ENCODE measurements at regions not wholly inside any gene's neighbourhood (a gene's known extent, or its start where the extent isn't known, plus 50 kb on each side); places are given as distances from the start of the nearest gene placed in this dataset.
"Not testable (repeated sequence)": the region's sequence is repeated elsewhere in the genome, so short reads cannot be mapped to it uniquely, and the experiment has no call there.

DNA sequence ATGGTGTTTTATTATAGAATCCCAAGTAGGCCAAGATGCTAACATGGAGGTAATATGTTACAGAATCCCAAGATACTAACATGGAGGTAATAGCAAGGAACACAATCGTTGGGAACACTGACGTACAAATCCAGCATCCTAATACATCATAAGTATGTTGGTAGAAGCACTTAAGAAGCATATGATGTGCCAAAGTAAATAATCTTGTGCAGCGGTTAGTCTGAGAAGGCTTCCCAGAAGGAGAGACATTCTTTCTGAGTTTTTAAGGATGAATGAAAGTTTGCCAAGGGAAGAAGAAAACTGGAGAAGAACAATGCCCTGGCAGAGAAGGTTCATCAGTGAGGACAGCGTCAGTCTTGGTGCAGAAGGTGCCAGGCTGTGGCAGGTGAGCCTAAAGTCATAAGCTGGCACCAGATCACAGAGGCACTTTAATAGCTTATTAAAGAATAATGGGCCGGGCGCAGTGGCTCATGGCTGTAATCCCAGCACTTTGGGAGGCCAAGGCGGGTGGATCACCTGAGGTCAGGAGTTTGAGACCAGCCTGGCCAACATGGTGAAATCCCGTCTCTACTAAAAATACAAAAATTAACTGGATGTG is 294.5 kb upstream of the PIK3R1 start:
- Histone ChIP-seq H3F3A (ENCODE audit: insufficient read depth) (no peaks in the 10 kb centered on the region), H3K4me2 (ENCODE audit: low read depth, low read length, poor library complexity, severe bottlenecking) (no peak overlapping the region), H3K9me3 (ENCODE audit: insufficient read depth, low read length) (no peaks in the 10 kb centered on the region), H3K4me3 (ENCODE audit: insufficient read depth, low read length, poor library complexity, severe bottlenecking) (no peak overlapping the region), H3K9me2 (replicated peaks; ENCODE audit: insufficient read depth, low read length) (no peaks in the 10 kb centered on the region), H4K20me1 (ENCODE audit: low read depth, low read length) (no peaks in the 10 kb centered on the region), H3K36me3 (ENCODE audit: low read length) (no peaks in the 10 kb centered on the region), H3K27ac (ENCODE audit: low read depth, low read length) (no peak overlapping the region), H2AFZ (ENCODE audit: low read depth, low read length, severe bottlenecking) (no peak overlapping the region), H3K27me3 (ENCODE audit: low read length) (no peaks in the 10 kb centered on the region), H3K79me2 (ENCODE audit: insufficient read depth, low read length) (no peaks in the 10 kb centered on the region), H3K9ac (ENCODE audit: low read length) (no peak overlapping the region)
- no peak for TF ChIP-seq EZH2phosphoT487 (conservative IDR thresholded peaks at IDR 0.05; ENCODE audit: low read length)
- TF ChIP-seq, protein P1, sequence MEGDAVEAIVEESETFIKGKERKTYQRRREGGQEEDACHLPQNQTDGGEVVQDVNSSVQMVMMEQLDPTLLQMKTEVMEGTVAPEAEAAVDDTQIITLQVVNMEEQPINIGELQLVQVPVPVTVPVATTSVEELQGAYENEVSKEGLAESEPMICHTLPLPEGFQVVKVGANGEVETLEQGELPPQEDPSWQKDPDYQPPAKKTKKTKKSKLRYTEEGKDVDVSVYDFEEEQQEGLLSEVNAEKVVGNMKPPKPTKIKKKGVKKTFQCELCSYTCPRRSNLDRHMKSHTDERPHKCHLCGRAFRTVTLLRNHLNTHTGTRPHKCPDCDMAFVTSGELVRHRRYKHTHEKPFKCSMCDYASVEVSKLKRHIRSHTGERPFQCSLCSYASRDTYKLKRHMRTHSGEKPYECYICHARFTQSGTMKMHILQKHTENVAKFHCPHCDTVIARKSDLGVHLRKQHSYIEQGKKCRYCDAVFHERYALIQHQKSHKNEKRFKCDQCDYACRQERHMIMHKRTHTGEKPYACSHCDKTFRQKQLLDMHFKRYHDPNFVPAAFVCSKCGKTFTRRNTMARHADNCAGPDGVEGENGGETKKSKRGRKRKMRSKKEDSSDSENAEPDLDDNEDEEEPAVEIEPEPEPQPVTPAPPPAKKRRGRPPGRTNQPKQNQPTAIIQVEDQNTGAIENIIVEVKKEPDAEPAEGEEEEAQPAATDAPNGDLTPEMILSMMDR (IDR thresholded peaks at IDR 0.05; ENCODE audit: insufficient read depth, low read length, poor library complexity, severe bottlenecking): no peak

DNA sequence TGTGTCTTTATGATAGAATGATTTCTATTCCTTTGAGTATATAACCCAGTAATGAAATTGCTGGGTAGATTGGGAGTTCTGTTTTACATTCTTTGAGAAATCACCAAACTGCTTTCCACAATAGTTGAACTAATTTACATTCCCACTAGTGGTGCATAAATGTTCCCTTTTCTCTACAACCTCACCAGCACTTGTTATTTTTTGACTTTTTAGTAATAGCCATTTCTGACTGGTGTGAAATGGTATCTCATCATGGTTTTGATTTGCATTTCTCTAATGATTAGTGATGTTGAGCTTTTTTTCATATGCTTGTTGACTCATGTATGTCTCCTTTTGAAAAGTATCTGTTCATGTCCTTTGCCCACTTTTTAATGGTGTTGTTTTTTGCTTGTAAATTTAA is 296.0 kb upstream of the PIK3R1 start:
- H3K9me3 ChIP-seq (ENCODE audit: insufficient read depth, low read length); H3K36me3 ChIP-seq (ENCODE audit: low read length): not testable (repeated sequence)

DNA sequence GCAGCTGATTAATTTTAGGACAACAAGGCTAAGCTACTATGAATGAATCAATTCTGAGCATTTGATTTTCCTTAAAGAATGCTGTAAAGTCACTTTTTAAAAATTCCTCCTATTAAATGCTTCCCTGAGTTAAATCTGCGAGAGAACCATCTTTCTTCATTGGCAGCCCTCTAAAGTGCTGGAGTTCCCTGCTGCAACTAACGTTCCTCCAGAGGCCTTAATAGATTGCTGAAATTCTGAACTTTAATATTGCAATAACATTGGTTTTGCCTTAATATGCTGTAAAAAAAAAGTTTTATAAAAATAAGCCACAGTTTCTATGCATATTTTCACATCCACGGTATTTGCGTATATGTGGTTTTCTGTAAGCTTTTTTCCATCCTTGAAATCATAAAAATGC is 298.0 kb upstream of the PIK3R1 start:
- Histone ChIP-seq H3K27ac (ENCODE audit: low read depth, low read length) (no peak overlapping the region), H3K27me3 (ENCODE audit: low read length) (no peaks in the 10 kb centered on the region)

More for the DNA sequence above, 296.0 kb upstream of the PIK3R1 start:
- H3K9ac ChIP-seq (ENCODE audit: low read length); H3K4me2 ChIP-seq (ENCODE audit: low read depth, low read length, poor library complexity, severe bottlenecking); H2AFZ ChIP-seq (ENCODE audit: low read depth, low read length, severe bottlenecking); H3K4me3 ChIP-seq (ENCODE audit: insufficient read depth, low read length, poor library complexity, severe bottlenecking); H4K20me1 ChIP-seq (ENCODE audit: low read depth, low read length); H3K79me2 ChIP-seq (ENCODE audit: insufficient read depth, low read length); H3K9me2 ChIP-seq (replicated peaks; ENCODE audit: insufficient read depth, low read length); H3K27ac ChIP-seq (ENCODE audit: low read depth, low read length); H3K27me3 ChIP-seq (ENCODE audit: low read length); H3F3A ChIP-seq (ENCODE audit: insufficient read depth): not testable (repeated sequence)

GRCh38 chr5:67910546-67910945 is 305.0 kb upstream of the PIK3R1 start:
- Histone ChIP-seq H3K9ac (ENCODE audit: low read length) (no peak overlapping the region), H3K36me3 (ENCODE audit: low read length) (no peaks in the 10 kb centered on the region), H3K9me3 (ENCODE audit: insufficient read depth, low read length) (no peaks in the 10 kb centered on the region), H3K4me3 (ENCODE audit: insufficient read depth, low read length, poor library complexity, severe bottlenecking) (no peak overlapping the region), H2AFZ (ENCODE audit: low read depth, low read length, severe bottlenecking) (no peak overlapping the region), H3K79me2 (ENCODE audit: insufficient read depth, low read length) (no peaks in the 10 kb centered on the region), H3K27me3 (ENCODE audit: low read length) (no peaks in the 10 kb centered on the region), H3K9me2 (replicated peaks; ENCODE audit: insufficient read depth, low read length) (no peaks in the 10 kb centered on the region), H3F3A (ENCODE audit: insufficient read depth) (no peaks in the 10 kb centered on the region), H3K4me2 (ENCODE audit: low read depth, low read length, poor library complexity, severe bottlenecking) (no peak overlapping the region), H4K20me1 (ENCODE audit: low read depth, low read length) (no peaks in the 10 kb centered on the region), H3K27ac (ENCODE audit: low read depth, low read length) (no peak overlapping the region)
- TF ChIP-seq, protein P1 (IDR thresholded peaks at IDR 0.05; ENCODE audit: insufficient read depth, low read length, poor library complexity, severe bottlenecking): no peak
- TF ChIP-seq EZH2phosphoT487 (conservative IDR thresholded peaks at IDR 0.05; ENCODE audit: low read length): no peak

More for the DNA sequence above, 298.0 kb upstream of the PIK3R1 start:
- no peaks in the 10 kb centered on the region for H3K9me3 ChIP-seq (ENCODE audit: insufficient read depth, low read length)
- H3K4me2 ChIP-seq (ENCODE audit: low read depth, low read length, poor library complexity, severe bottlenecking): no peak overlapping the region
- H3K36me3 ChIP-seq (ENCODE audit: low read length): no peaks in the 10 kb centered on the region
- H3K79me2 ChIP-seq (ENCODE audit: insufficient read depth, low read length): no peaks in the 10 kb centered on the region
- no peak overlapping the region for H3K9ac ChIP-seq (ENCODE audit: low read length)
- no peak overlapping the region for H2AFZ ChIP-seq (ENCODE audit: low read depth, low read length, severe bottlenecking)
- TF ChIP-seq EZH2phosphoT487 (conservative IDR thresholded peaks at IDR 0.05; ENCODE audit: low read length): no peak
- no peaks in the 10 kb centered on the region for H3K9me2 ChIP-seq (replicated peaks; ENCODE audit: insufficient read depth, low read length)
- no peak overlapping the region for H3K4me3 ChIP-seq (ENCODE audit: insufficient read depth, low read length, poor library complexity, severe bottlenecking)
- H4K20me1 ChIP-seq (ENCODE audit: low read depth, low read length): no peaks in the 10 kb centered on the region
- H3F3A ChIP-seq (ENCODE audit: insufficient read depth): no peaks in the 10 kb centered on the region
